NCI-H446 (cell line): ENCODE measurements at regions not wholly inside any gene's neighbourhood (a gene's known extent, or its start where the extent isn't known, plus 50 kb on each side); places are given as distances from the start of the nearest gene placed in this dataset.

ENCODE experiments used
- DNase-seq, 2 experiments: peaks; one replicate each; lab custom pipeline; 2025; lab: John Stamatoyannopoulos, UW

GRCh38 chr3:102181175-102181920 lies 253.5 kb upstream of the ZPLD1 start:
- peak in 1 of 2 experiments; percentile 4 for DNase-seq

- no peak for DNase-seq
These were observed 252.7 kb upstream of the ZPLD1 start for GRCh38 chr3:102182162-102182561.

- no peak for DNase-seq
These were observed 251.6 kb upstream of the ZPLD1 start for GRCh38 chr3:102183186-102183585.

- DNase-seq, result no peak
These were observed 251.2 kb upstream of the ZPLD1 start for GRCh38 chr3:102183623-102184022.

- no peak for DNase-seq
These were observed 245.3 kb upstream of the ZPLD1 start for GRCh38 chr3:102189541-102189940.

GRCh38 chr3:102189956-102190723 lies 244.7 kb upstream of the ZPLD1 start:
- DNase-seq, result no peak

GRCh38 chr3:102192575-102192974 lies 242.2 kb upstream of the ZPLD1 start:
- DNase-seq, result no peak

GRCh38 chr3:102193255-102193654 lies 241.6 kb upstream of the ZPLD1 start:
- no peak for DNase-seq

- no peak for DNase-seq
These were observed 240.8 kb upstream of the ZPLD1 start for GRCh38 chr3:102194001-102194400.

GRCh38 chr3:102194760-102195159 lies 240.1 kb upstream of the ZPLD1 start:
- no peak for DNase-seq

GRCh38 chr3:102195198-102195948 lies 239.4 kb upstream of the ZPLD1 start:
- no peak for DNase-seq

GRCh38 chr3:102200126-102200525 lies 234.7 kb upstream of the ZPLD1 start:
- no peak for DNase-seq

GRCh38 chr3:102200560-102200959 lies 234.3 kb upstream of the ZPLD1 start:
- DNase-seq, result no peak

- no peak for DNase-seq
These were observed 229.2 kb upstream of the ZPLD1 start for GRCh38 chr3:102205647-102206046.

GRCh38 chr3:102206511-102207031 lies 228.2 kb upstream of the ZPLD1 start:
- no peak for DNase-seq

- no peak for DNase-seq
These were observed 227.7 kb upstream of the ZPLD1 start for GRCh38 chr3:102207151-102207571.

- no peak for DNase-seq
These were observed 219.6 kb upstream of the ZPLD1 start for GRCh38 chr3:102215166-102215565.

- no peak for DNase-seq
These were observed 211.7 kb upstream of the ZPLD1 start for GRCh38 chr3:102223132-102223531.

GRCh38 chr3:102224171-102224570 lies 210.6 kb upstream of the ZPLD1 start:
- DNase-seq, result no peak

GRCh38 chr3:102225005-102225404 lies 209.8 kb upstream of the ZPLD1 start:
- no peak for DNase-seq

- peak in 1 of 2 experiments; percentile 27 for DNase-seq
These were observed 209.2 kb upstream of the ZPLD1 start for GRCh38 chr3:102225407-102226132.

GRCh38 chr3:102226463-102226862 lies 208.4 kb upstream of the ZPLD1 start:
- DNase-seq, result no peak
